B cell (primary cell): ENCODE measurements at regions not wholly inside any gene's neighbourhood (a gene's known extent, or its start where the extent isn't known, plus 50 kb on each side); places are given as distances from the start of the nearest gene placed in this dataset.

ENCODE experiments used
- EZH2 ChIP-seq: IDR thresholded peaks from 2 replicates; pipeline ENCODE4 v1.6.1; 2012; ENCODE audit warnings: borderline replicate concordance, low read depth, mild to moderate bottlenecking, moderate library complexity, low read length; ENCODE audit not compliant: insufficient read depth, poor library complexity, severe bottlenecking
- TF ChIP-seq, protein P1 (sequence below): fragments of 200-600 bp; IDR thresholded peaks from one replicate; pipeline ENCODE4 v1.8.0; 2022; ENCODE audit warnings: antibody characterized with exemption, mild to moderate bottlenecking

DNA sequence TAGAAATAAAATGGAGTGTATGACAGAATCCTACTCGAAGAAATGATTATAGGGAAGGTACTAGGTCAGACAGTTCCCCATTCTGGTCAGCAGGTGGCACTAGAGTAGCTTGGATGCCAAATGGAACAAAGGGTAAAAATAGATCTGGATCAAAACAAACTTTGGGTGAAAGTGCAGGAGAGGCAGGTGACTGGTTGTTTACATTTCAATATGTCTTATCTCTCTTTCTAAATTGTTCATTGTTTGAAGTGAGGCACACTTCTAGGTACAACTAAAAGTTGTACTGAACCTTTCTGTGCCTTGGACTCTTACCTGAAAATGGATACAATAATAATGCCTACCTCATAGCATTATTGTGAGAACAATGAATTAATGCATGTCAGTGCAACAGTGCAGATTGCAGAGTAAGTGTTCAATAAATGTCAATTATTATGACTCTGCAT is 62.0 kb upstream of the OSBPL8 start:
- TF ChIP-seq, protein P1, sequence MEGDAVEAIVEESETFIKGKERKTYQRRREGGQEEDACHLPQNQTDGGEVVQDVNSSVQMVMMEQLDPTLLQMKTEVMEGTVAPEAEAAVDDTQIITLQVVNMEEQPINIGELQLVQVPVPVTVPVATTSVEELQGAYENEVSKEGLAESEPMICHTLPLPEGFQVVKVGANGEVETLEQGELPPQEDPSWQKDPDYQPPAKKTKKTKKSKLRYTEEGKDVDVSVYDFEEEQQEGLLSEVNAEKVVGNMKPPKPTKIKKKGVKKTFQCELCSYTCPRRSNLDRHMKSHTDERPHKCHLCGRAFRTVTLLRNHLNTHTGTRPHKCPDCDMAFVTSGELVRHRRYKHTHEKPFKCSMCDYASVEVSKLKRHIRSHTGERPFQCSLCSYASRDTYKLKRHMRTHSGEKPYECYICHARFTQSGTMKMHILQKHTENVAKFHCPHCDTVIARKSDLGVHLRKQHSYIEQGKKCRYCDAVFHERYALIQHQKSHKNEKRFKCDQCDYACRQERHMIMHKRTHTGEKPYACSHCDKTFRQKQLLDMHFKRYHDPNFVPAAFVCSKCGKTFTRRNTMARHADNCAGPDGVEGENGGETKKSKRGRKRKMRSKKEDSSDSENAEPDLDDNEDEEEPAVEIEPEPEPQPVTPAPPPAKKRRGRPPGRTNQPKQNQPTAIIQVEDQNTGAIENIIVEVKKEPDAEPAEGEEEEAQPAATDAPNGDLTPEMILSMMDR = peak; percentile 99
- TF ChIP-seq EZH2 = no peak
